ENCODE measurements at regions not wholly inside any gene's neighbourhood (a gene's known extent, or its start where the extent isn't known, plus 50 kb on each side); places are given as distances from the start of the nearest gene placed in this dataset.
"Not testable (repeated sequence)": the region's sequence is repeated elsewhere in the genome, so short reads cannot be mapped to it uniquely, and the experiment has no call there.

- Mint-ChIP-seq H3K4me3 (no peak overlapping the region), H3K36me3 (ENCODE audit: low read depth) (no peaks in the 10 kb centered on the region), H3K4me1 (no peaks in the 10 kb centered on the region), H3K27me3 (peaks cover 23% of the 10 kb centered on the region), H3K9me3 (peaks cover 5% of the 10 kb centered on the region), H3K27ac (no peak overlapping the region)
- intact Hi-C loops (cut with micrococcal nuclease): no loop called here
- DNase-seq: no peak
Measured at GRCh38 chr5:148750614-148751013, 75.8 kb upstream of the ADRB2 start.

- intact Hi-C loops (cut with micrococcal nuclease): no loop called here
- Mint-ChIP-seq H3K27ac (no peak overlapping the region), H3K4me1 (no peaks in the 10 kb centered on the region), H3K4me3 (no peak overlapping the region), H3K9me3 (peaks cover 5% of the 10 kb centered on the region), H3K27me3 (peaks cover 25% of the 10 kb centered on the region), H3K36me3 (ENCODE audit: low read depth) (no peaks in the 10 kb centered on the region)
- DNase-seq: no peak
Measured at GRCh38 chr5:148751025-148751424, 75.4 kb upstream of the ADRB2 start.

GRCh38 chr5:148752375-148752774 is 74.0 kb upstream of the ADRB2 start:
- H3K4me1 Mint-ChIP-seq; H3K36me3 Mint-ChIP-seq (ENCODE audit: low read depth); DNase-seq; H3K27ac Mint-ChIP-seq; intact Hi-C loops (cut with micrococcal nuclease); H3K9me3 Mint-ChIP-seq; H3K4me3 Mint-ChIP-seq: not testable (repeated sequence)
- H3K27me3 Mint-ChIP-seq: peaks cover 31% of the 10 kb centered on the region

- H3K9me3 Mint-ChIP-seq: no peaks in the 10 kb centered on the region
- H3K4me1 Mint-ChIP-seq: no peaks in the 10 kb centered on the region
- intact Hi-C loops (cut with micrococcal nuclease): no loop called here
- no peak for DNase-seq
- H3K36me3 Mint-ChIP-seq (ENCODE audit: low read depth): no peaks in the 10 kb centered on the region
- no peak overlapping the region for H3K4me3 Mint-ChIP-seq
- H3K27ac Mint-ChIP-seq: no peak overlapping the region
- peaks cover 36% of the 10 kb centered on the region for H3K27me3 Mint-ChIP-seq
Measured at GRCh38 chr5:148759101-148759500, 67.3 kb upstream of the ADRB2 start.

GRCh38 chr5:148760945-148761638 is 65.3 kb upstream of the ADRB2 start:
- Mint-ChIP-seq H3K9me3 (no peaks in the 10 kb centered on the region), H3K36me3 (ENCODE audit: low read depth) (no peaks in the 10 kb centered on the region), H3K27ac (no peak overlapping the region), H3K4me3 (no peak overlapping the region), H3K4me1 (no peaks in the 10 kb centered on the region), H3K27me3 (peaks cover 39% of the 10 kb centered on the region)
- intact Hi-C loops (cut with micrococcal nuclease): no loop called here
- DNase-seq: no peak

- no peaks in the 10 kb centered on the region for H3K4me1 Mint-ChIP-seq
- intact Hi-C loops (cut with micrococcal nuclease): no loop called here
- H3K9me3 Mint-ChIP-seq: no peaks in the 10 kb centered on the region
- H3K36me3 Mint-ChIP-seq (ENCODE audit: low read depth): no peaks in the 10 kb centered on the region
- H3K27me3 Mint-ChIP-seq: peaks cover 43% of the 10 kb centered on the region
- DNase-seq: no peak
- H3K4me3 Mint-ChIP-seq: no peak overlapping the region
- H3K27ac Mint-ChIP-seq: no peak overlapping the region
Measured at GRCh38 chr5:148763996-148764395, 62.4 kb upstream of the ADRB2 start.

- Mint-ChIP-seq H3K27me3 (peaks cover 46% of the 10 kb centered on the region), H3K27ac (no peak overlapping the region), H3K36me3 (ENCODE audit: low read depth) (no peaks in the 10 kb centered on the region), H3K4me1 (no peaks in the 10 kb centered on the region), H3K4me3 (no peak overlapping the region), H3K9me3 (no peaks in the 10 kb centered on the region)
- intact Hi-C loops (cut with micrococcal nuclease): no loop called here
- DNase-seq: no peak
Measured at GRCh38 chr5:148765061-148765460, 61.4 kb upstream of the ADRB2 start.

GRCh38 chr5:148768806-148769415 is 57.5 kb upstream of the ADRB2 start:
- H3K4me1 Mint-ChIP-seq: no peaks in the 10 kb centered on the region
- no peaks in the 10 kb centered on the region for H3K36me3 Mint-ChIP-seq (ENCODE audit: low read depth)
- no peak overlapping the region for H3K4me3 Mint-ChIP-seq
- no peak for DNase-seq
- H3K9me3 Mint-ChIP-seq: no peaks in the 10 kb centered on the region
- intact Hi-C loops (cut with micrococcal nuclease): no loop called here
- H3K27ac Mint-ChIP-seq: no peak overlapping the region
- H3K27me3 Mint-ChIP-seq: peaks cover 54% of the 10 kb centered on the region

GRCh38 chr5:148769941-148770340 is 56.5 kb upstream of the ADRB2 start:
- H3K9me3 Mint-ChIP-seq: no peaks in the 10 kb centered on the region
- no peak for DNase-seq
- no peaks in the 10 kb centered on the region for H3K4me1 Mint-ChIP-seq
- intact Hi-C loops (cut with micrococcal nuclease): no loop called here
- peaks cover 54% of the 10 kb centered on the region for H3K27me3 Mint-ChIP-seq
- no peak overlapping the region for H3K27ac Mint-ChIP-seq
- H3K4me3 Mint-ChIP-seq: no peak overlapping the region
- no peaks in the 10 kb centered on the region for H3K36me3 Mint-ChIP-seq (ENCODE audit: low read depth)

GRCh38 chr5:148774313-148774712 is 52.1 kb upstream of the ADRB2 start:
- Mint-ChIP-seq H3K27me3 (peaks cover 38% of the 10 kb centered on the region), H3K9me3 (no peaks in the 10 kb centered on the region)
- intact Hi-C loops (cut with micrococcal nuclease): no loop called here

GRCh38 chr5:148776261-148776660 is 50.1 kb upstream of the ADRB2 start:
- Mint-ChIP-seq H3K4me1 (no peaks in the 10 kb centered on the region), H3K9me3 (no peaks in the 10 kb centered on the region), H3K36me3 (ENCODE audit: low read depth) (no peaks in the 10 kb centered on the region), H3K27me3 (peaks cover 31% of the 10 kb centered on the region), H3K27ac (no peak overlapping the region), H3K4me3 (no peak overlapping the region)
- DNase-seq: no peak
- intact Hi-C loops (cut with micrococcal nuclease): no loop called here

More at GRCh38 chr5:148774313-148774712, 52.1 kb upstream of the ADRB2 start:
- no peaks in the 10 kb centered on the region for H3K4me1 Mint-ChIP-seq
- H3K4me3 Mint-ChIP-seq: no peak overlapping the region
- no peak overlapping the region for H3K27ac Mint-ChIP-seq
- no peak for DNase-seq
- H3K36me3 Mint-ChIP-seq (ENCODE audit: low read depth): no peaks in the 10 kb centered on the region

All from activated CD4-positive, alpha-beta T cell treated with anti-CD3 and anti-CD28 coated beads, Interleukin-2, amount 10 ng/mL, durations not matched to agents 24 days and 14 days (primary cell).